Head of caudate nucleus (tissue), 42 donors: ENCODE measurements at regions not wholly inside any gene's neighbourhood (a gene's known extent, or its start where the extent isn't known, plus 50 kb on each side); places are given as distances from the start of the nearest gene placed in this dataset.

Source experiments
- DNase-seq, 42 donors: peaks; one replicate each; pipeline versions ENCODE4 v3.0.0 to v3.0.0-alpha.2; 2020 to 2021; ENCODE audit warnings: mixed read lengths in 7 of 42
- intact Hi-C: fragments of 100-400 bp; cut with DNase I; formaldehyde crosslinking; loops from one replicate; pipeline ENCODE4 v1.15.0; 2022

DNA sequence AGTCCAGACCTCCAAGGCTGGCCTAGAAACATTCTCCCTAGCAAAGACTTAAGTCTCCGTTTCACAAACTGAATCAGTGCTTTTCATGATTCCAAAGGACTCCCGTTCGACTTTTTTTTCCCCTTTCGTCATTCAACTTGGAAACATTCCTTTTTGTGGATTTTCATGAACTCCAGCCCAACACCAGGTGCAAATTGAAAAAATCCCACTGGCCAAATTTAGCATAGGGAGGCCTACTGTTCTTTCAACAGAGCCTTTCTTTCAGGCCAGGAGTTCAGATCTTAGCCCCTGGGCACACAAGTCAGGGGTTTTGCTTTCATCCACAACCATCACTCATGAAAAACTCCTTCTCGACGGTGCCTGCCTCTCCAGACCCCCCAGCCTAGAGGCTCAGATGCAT, 285.3 kb downstream of the PIK3R1 start:
- intact Hi-C loops = no loop called here
- DNase-seq = no peak

DNA sequence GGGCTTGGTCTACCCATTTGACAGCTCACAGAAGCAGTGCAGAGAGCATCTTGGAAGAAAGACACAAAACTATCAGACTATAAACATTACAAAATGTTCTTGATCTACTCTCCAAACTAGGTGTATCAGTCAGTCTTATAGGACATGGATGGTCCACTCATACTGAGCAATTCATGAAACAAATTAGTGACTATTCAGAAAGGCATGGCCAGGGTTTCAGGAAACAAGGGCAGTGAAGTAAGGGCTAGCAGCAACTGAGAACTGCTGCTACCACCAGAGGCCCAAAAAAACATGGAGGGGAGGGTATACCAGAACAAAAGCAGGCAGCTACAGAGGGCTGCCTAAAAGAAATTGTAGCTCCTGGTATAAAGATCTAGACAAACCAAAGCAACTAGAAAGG, 287.0 kb downstream of the PIK3R1 start:
- DNase-seq = no peak
- intact Hi-C loops = no loop called here

GRCh38 chr5:68504306-68504705, 288.8 kb downstream of the PIK3R1 start:
- intact Hi-C loops = no loop called here
- peak in 7 of 42 donors; percentile 9 to 49 (median 22) for DNase-seq

- intact Hi-C loops = no loop called here
- DNase-seq = no peak
Measured at GRCh38 chr5:68505917-68506860, 290.6 kb downstream of the PIK3R1 start.

DNA sequence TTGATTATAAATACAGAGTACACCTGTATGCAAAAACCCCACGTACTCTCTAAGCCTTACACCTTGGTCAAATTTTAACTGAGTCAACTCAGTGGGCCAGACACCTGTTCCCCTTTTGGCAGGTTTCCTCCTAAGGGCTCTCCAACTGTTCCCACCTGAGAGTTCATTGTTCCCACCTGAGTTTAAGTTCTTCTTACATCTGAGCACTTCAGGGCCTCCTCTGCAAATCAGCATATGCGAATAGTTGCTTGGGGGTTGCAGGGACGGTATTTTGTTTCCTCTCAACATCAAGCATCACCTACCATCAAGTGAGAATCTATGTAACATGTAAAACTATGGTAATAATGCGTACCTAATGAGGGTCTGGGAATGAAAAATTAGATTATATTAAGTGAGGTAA, 300.0 kb downstream of the PIK3R1 start:
- intact Hi-C loops = no loop called here
- DNase-seq = no peak

DNA sequence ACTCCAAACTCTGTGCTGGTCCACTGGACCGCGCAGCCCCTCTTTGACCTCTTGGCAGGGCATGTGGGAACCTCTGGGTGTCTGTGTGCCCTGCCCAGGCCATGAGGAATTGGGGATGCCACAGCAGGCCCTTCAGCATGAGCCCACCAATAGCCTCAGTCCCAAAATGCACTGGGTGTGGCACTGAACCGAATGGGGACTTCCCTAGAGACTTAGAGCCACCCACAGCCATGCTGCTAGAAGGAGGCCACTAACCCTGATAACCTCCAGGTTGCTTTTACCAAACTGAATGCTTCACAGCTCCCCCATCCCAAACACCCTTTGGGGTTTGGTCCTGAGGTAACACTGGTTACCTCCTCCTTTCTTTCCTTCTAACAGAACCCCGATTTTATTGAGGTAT, 302.7 kb downstream of the PIK3R1 start:
- DNase-seq = no peak
- intact Hi-C loops = no loop called here

GRCh38 chr5:68519143-68519542, 303.6 kb downstream of the PIK3R1 start:
- DNase-seq = peak in 1 of 42 donors; percentile 6
- intact Hi-C loops = no loop called here

DNA sequence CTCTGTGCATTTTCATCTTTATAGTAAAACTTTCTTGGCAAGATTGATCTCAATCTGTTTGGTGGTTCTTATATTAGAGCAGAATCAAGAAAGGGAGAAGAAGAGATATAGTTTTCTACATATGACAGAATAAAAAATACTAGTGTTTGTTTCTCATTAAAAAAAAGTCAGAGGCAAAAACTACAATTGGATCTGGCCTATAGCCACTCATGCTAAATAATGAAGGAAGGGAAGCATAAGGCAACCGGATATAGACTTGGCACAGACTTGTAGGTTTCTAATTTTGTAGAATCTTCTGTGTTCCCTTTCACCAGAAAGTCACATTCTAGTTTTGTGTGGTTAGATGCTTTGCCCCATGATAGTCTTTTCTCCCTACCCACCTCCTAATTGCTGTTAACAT, 306.2 kb downstream of the PIK3R1 start:
- no peak for DNase-seq

DNA sequence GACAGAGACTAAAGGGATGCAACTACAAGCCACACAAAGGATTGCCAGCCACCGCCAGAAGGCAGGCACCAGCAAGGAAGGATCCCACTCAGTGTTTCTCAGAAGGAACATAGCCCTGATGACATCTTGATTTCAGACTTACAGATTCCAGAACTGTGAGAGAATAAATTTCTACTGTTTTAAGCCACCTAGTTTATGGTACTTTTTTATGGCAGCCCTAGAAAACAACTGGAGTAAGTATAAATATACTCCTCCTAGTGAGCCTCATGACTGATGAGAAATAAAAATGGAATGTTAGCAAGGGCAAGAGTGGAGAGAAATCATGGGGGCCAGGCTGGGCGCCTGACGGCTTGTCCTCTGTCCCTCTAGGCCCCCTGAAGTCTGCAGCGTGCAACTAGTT, 307.3 kb downstream of the PIK3R1 start:
- intact Hi-C loops = no loop called here
- DNase-seq = no peak

More for the DNA sequence above, 306.2 kb downstream of the PIK3R1 start:
- intact Hi-C loops = no loop called here

DNA sequence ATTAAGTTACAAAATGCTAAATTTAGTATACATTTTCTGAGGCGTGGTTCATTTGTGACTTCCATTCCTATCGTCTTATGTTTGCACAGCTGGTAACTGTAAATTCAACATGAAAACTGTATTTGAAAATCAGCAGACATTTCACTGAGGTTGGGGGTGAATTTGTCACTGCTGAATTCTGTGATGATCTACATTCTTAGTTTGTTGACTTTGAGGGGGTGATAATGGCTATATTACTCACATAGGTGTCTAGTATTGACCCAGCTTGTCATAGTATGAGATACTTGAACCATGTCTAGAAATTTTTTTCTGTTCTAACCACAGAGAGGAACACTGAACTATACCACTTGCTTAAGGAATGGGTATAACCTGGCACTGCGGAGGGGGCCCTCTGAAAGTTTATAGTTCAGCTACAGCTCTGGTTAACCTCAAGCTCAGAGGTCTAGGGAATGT, 313.3 kb downstream of the PIK3R1 start:
- DNase-seq = no peak
- intact Hi-C loops = no loop called here

GRCh38 chr5:68529581-68529980, 314.0 kb downstream of the PIK3R1 start:
- DNase-seq = no peak
- intact Hi-C loops = no loop called here

DNA sequence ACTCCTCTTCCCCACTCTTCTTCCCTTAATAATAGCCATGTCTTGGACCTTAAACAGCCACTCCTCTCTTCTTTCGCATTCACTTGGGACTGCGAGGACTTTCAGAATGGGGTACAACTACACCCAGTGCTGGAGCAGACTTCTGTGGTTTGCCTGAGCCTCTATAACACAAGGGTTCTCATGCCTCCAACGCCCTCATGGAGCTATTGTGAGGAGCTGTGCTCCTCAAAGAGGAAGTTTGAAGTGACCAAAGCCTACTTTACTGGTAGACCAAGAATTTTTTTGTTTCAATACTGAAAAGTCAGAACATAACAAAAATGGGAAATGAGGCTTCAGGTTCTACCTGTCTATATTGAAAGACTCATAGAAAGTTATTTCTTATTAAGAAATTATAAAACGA, 316.4 kb downstream of the PIK3R1 start:
- no peak for DNase-seq
- intact Hi-C loops = no loop called here

GRCh38 chr5:68533051-68533450, 317.5 kb downstream of the PIK3R1 start:
- intact Hi-C loops = no loop called here
- DNase-seq = no peak

GRCh38 chr5:68533571-68534084, 318.1 kb downstream of the PIK3R1 start:
- DNase-seq = no peak

DNA sequence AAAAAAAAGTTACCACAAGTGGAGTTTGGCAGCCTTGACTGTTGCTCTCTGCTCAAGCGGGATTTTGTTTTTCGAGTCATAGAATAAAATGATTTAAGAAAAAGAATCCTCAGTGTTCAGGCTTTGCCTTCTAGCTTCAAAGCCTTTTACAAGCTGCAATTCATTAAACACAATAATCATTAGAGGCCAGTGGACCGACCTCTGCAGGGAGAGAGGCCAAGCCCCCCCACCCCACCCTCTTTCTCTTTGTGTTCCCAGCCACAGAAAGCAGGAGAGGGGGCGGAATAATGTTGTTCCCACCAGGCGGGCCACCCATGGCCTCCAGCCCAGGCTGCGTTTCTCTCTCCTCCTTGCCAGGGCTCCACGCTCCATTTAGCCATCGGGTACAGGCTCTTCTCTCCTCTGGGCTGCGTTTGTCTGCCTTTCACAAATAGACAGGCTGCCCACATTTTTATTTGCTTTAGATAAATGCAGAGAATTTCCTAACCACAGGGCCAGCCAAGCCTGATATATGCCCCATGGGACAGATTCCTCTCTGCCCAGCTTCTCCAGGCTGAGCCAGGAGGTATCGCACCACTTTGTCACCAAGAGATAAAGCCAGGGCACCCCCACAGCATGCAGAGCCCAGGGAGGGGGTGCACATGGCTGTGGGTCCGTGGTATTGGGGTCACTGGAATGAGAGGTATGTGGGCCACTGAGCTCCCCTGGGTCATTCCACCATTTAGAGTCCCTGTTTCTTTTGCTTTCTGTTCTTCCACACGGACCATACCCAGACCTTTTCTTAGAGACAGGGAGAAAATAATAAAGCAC, 318.8 kb downstream of the PIK3R1 start:
- DNase-seq = peak; percentile 18 to 82 (median 58)
- intact Hi-C loops = no loop called here

More at GRCh38 chr5:68533571-68534084, 318.1 kb downstream of the PIK3R1 start:
- intact Hi-C loops = no loop called here

- intact Hi-C loops = no loop called here
- no peak for DNase-seq
Measured at GRCh38 chr5:68534956-68535520, 319.5 kb downstream of the PIK3R1 start.

DNA sequence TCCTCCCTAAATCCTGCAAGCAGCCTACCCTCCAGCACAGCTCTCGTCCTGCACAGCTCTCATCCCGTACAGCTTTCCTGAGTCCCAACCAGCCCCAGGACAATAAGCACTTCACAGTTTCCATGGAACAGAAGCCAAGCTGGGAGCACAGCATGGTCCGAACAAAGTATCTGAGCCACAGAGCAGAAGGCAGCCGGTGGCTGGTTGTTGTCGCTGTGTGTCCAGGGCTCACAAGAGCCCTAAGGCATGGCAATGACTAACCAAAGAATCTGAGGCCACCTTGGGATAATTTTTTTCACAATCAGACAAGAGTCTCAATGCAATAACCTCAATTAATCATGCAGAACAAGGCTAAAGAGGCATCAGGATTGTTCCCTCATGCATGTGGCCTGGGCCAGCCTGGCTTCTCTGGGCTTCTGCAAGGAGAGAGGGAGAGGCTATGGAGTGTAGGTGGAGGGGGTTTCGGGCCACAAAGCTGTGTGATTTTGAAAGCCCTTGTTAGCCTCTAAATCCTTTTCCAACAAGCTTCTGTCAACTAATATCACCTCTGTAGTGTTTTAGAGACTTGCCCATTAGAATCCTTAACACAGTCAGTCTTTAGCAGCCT, 323.4 kb downstream of the PIK3R1 start:
- DNase-seq = no peak
- intact Hi-C loops = no loop called here

DNA sequence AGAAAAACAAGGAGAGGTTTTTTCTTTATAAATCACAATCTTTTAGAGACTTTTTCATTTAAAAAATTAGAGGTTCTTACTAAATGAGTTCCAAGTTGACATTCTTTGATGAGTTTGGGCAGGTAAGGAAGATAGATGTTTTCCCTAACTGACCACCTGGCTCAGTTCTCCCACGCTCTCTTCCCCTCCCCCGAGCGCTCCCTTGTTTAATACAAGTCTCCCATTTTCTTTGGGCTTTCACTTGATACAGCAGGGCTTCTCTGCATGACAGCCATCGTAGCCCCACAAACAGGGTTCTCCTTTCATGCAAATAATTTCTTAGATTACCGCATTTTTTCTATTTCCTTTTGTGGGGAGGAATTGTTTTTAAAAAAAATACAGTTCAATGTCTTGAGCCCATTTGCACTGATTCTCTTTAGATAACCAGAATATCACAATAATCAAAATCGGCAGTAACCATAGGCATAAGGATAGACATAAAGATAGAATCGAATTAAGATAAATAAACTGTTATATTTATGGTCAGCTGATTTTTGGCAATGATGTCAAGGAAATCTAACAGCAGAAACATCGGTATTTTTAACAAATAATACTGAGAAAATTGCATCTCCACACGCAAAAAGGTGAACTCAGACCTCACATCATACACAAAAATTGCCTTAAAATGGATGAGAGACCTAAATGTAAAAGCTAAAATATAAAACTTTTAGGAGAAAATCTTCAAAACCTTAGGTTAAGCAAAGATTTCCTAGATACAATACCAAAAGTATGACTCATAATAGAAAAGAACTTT, 325.4 kb downstream of the PIK3R1 start:
- intact Hi-C loops = no loop called here
- no peak for DNase-seq
